NCI-H748 treated with DMSO at 0.1 percent for 48 hours (cell line): ENCODE measurements at regions not wholly inside any gene's neighbourhood (a gene's known extent, or its start where the extent isn't known, plus 50 kb on each side); places are given as distances from the start of the nearest gene placed in this dataset.
"Not testable (repeated sequence)": the region's sequence is repeated elsewhere in the genome, so short reads cannot be mapped to it uniquely, and the experiment has no call there.

Source experiments
- DNase-seq: peaks from one replicate; lab custom pipeline; 2025; lab: John Stamatoyannopoulos, UW

DNA sequence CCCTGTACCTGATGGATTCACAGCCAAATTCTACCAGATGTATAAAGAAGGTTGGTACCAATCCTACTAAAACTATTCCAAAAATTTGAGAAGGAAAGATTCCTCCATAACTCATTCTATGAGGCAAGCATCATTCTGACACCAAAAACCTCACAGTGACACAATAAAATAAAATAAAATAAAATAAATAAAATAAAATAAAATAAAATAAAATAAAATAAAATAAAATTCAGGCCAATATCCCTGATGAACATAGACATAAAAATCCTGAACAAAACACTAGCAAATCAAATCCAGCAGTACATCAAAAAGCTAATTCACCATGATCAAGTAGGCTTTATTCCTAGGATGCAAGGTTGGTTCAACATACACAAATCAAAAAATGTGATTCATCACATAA, 108.1 kb downstream of the PROX1 start:
- not testable (repeated sequence) for DNase-seq

DNA sequence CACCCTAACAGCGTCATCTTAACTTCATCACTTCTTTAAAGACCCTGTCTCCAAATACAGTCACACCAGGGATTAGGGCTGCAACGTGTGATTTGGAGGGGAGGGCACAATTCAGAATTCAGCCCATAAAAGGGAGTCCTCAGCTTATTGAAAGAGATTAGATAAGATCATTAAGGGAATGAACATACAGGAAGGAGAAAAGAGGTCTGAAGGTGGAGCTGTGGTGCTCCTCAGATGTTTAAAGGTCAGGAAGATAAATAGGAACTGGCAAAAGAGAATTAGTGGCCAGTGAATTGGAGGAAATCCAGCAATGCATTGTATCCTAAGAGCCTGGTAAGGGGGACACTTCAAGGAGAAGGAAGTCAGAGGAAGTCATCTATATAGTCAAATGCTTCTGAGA, 113.5 kb downstream of the PROX1 start:
- DNase-seq = no peak

DNA sequence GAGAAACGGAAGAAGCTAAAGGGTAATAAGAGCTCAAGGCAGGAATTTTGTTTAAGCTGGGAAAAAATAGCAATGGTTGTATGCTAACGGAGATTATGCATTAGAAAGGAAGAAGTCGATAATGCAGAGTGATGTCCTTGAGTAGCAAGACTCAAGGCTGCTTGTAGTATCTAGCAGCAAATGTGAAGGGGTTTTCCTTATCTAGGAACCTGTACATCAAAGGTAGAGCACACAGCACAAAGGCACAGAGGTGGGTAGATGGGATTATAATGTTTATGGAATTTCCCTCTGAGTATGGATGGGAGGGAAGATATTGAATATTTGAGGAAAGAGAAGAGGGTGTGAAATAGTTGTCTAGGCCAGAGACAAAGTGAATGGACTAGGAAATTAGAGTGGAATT, 114.1 kb downstream of the PROX1 start:
- no peak for DNase-seq

DNA sequence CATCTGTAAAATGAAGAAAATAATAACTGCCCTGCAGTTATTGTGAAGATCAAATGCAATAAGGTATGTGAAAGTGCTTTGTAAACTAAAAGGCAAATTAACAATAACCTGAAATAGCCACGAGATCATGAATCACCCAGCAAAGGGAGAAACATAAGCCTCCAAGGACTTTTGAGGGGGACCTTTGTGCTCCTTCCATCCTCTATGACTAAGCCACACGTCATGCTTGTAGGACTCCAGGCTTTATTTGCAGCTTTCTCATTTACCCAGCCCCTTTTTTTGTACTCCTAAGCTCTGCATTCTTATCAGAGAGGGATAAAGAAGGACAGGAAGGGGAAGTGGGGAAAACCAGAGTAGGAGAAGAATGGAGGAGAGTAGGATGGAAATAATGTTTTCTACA, 115.1 kb downstream of the PROX1 start:
- no peak for DNase-seq

DNA sequence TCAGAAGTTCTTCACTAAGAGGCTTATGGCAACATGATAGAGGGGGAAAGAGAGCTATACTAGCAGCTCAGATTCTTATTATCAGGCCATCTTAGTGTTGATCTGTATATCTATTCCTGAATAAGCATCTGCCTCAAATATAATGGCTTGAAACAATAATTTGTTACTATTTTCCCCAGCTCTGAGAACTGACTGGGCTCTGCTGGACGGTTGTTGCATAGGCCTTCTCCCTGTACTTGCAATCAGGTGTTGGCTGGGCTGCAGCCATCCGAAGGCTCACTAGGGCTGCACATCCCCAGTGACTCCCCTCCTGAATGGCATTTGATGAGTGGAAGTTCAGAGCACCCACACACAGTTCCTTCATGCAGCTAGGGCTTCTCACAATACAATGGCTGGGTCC, 116.0 kb downstream of the PROX1 start:
- DNase-seq = no peak

DNA sequence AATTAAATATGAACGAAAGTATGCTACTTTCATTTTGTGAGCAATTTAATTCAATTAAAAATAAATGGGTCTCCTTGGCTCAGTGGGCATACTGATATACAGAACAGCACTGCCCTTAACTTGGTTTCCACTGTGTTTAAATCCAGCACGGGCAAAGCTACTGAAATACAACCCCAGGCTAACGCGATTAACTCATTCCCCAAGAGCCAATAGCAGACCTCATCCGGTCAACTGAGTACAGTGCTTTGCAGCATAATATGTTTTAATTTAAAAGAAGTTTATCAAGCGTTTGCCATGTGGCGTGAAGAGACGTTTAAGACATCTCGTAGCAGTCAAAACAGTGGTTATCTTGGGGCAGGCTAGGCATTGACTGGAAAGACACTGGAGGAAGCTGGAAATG, 118.6 kb downstream of the PROX1 start:
- no peak for DNase-seq

DNA sequence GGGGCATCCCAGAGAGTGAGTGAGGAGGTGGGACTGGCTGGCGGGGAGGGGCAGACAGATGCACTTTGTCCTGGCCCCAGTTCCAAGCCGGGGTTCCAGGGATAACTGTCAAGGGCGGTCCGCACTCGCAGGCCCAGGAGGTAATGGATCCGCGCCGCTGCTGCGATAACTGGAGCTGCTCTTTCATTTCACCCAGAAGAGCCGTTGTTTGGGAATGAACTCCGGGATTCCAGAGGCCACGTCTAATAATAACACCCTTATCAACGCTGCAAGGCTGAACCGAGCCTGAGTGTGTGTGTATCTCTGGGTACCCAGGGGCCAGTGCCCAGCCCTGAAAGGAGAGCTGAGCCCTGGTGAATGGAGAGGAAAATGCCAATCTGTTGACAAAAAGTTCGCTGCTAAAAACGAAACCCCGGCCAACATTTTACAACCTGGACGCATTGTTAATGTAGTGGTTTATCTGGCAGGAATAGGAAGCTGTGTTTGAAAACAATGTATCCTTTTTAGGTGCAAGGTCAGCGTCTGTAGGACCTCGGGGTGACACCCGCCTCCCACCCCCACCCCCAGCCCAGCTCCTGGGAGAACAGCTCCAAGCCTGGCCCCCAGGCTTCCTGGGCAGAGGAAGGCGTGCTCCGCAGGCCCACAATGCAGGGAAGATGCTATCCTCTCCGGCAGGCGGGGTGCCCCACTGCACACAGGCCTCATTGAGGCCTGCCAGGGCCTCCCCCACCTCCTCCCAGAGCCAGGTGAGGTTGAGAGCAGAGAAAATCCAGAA, 119.7 kb downstream of the PROX1 start:
- DNase-seq = no peak

DNA sequence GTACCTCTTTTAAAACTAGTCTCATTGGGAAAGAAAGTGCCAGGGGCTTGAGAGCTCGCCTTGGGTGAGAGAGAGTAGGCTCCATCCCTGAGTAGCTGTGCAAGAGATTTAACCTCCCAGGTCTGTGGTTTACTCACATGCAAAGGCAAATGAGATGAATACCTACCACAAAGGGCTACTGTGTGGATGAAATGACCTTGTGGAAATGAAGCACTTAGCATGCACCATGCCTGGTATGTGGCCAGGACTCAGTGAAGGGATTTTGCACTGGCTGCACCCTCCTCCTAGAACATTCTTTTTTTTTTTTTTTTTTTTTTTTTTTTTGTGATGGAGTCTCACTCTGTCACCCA, 120.3 kb downstream of the PROX1 start:
- DNase-seq = no peak

DNA sequence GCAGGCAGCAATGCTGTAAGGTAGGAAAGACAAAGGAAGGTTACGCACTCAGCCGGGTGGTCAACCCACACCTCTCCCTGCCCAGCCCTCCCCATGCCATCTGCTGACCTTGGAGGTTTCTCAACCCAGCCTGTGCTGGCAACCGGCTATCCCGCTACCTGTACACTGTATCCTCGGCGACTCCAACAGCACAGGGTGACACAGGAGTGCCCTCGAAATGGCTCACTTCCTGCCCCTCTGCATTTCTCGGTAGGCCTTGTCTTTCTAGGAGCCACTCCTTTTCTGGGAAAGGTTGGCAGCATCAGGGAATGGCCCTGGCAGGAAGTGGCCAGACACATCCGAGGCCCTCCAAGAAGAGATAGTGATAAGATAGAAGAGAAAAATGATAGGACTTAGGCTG, 124.0 kb downstream of the PROX1 start:
- DNase-seq = no peak

DNA sequence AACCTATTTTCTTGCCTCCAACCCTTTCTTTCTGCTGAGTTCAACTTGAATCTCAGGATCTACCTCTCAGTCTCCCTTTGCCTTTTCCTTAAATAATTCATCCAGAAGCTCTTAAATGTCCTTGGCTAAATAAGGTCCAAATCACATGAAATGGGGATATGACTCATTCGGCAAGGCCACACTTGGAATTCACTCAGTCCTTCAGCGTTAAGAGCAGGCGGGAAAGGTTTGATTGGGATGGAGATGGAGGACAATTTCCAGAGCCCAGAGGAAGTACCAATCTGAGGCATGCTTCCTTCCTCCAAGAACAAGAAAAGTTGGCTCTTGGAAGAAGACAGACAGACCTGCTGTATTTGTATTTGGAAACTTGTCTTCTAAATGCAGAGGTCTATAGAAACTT, 128.5 kb downstream of the PROX1 start:
- DNase-seq = no peak

DNA sequence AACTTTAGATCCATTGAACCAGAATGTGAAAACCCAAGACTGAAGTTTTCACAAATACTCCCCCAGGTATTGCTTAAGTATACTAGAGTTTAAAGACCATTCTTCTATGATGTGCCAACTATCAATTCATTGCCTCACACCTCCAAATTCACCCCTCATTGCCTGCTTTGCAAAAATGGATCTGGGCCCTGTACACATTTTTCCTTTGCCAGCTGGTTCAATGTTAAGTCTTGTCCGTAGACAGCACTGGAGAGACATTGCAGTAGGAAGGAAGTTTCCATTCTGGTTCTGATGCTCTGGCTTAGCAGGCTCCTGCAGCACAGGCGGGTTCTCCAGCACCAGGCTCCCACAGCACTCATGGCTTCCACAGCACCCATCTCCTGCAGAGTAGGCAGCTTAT, 130.0 kb downstream of the PROX1 start:
- DNase-seq = no peak

DNA sequence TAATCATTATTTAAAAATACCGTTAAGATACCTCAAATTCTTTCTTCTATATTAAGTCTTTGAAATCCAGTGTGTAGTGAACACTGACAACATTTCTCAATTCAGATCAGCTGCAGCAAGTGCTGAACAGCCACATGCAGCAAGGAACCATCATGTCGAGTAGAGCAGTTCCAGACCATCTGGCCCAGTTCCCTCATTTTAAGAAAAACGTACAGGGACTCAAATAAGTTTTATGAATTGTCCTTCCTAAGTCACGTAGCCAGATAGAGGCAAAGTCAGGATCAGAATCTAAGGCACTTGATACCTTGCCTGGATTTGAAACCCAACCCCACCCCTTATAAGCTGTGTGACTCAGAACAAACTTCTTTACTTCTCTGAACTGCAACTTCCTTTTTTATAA, 132.4 kb downstream of the PROX1 start:
- no peak for DNase-seq

DNA sequence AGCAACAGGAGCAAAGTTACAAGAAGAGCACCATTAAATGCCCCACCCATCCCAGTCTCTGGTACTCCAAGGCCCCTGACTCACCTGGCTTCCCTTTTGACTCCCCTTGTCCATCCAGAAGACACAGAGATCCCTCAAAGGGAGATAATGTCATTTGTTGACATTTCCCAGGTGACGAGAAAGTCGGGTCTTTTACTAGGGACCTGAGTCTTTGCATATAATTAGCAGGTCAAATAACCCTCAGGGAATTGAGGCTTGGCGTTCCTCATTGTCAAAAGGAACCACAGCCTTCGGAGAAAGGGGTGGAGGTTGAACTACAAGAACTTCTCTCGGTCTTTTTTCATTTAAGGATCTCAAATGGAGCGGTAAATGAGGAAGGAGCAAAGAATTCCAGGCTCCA, 133.2 kb downstream of the PROX1 start:
- no peak for DNase-seq

DNA sequence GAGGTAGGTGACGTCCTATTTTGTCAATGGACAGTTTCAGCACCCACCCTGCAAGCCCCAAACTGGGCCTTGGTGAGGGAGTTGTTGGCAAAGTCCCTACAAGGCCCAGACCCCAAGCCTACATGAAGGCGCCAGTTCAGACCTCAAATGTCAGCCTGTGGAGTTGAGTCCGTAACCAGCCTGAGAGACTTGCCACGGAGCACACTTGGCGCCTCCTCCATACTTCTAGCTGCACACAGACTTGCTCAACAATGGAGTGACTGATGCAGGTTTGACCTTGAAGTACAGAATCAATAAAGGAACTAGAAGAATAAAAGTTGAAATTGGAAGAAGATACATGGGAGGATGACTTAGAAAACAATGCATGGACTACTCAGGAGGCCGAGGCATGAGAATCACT, 134.3 kb downstream of the PROX1 start:
- no peak for DNase-seq

DNA sequence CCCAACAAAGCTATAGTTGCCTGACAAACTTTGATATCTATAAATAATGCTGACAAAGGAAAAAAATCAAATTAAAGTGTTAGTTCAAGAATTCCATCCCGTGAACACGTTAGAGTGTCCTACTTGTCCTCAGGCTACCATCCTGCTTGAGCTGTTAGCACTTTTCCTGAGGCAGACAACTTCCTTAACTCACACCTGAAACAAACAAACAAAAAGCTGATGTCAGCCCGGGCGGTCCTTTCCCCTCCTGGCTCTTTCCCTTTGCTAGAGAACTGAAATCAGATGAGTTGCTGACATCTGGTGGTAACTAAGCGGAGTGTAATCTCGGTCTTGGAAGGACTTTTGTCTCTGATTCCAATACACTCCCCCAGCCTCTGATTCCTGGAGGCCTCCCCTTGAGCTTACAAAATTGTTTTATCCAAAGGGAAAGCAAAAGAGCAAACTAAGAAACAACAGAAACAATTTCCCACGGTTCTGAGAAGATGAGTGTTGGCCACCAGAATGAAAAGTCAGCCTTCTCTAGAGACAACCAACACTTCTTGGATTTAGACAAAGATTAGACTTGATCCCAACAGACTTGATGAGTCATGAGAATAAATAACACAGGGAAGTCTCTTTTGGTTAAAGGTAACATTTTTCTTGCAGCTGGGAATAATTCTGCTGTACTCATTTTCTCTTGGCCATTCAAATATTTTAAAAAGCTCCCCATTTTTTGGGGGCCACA, 135.4 kb downstream of the PROX1 start:
- DNase-seq = peak; percentile 57

DNA sequence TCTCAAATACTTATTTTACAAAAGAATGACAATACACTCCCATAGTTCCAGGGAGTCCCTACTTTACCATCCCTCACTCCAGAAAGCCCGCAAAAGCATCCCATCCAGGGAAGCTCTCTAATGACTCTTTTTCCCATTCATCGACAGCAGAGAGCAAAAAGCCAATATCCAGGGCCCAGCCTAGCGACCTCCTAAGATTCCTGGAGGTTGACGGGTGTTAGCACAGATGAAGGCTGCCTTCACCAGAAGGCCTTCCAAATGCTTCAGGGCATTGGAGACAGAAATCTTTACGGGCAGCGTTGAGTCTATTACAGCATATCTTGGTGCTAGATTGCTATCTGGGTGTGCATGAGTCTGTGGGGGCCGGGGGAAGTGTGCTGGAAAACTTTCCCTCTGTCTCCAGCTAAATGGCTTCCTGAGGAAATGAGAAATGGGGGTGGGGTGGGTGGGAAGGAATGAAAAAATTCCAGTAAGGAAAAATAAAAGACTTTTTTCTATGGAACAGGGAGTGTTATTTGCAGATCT, 136.6 kb downstream of the PROX1 start:
- DNase-seq = no peak

DNA sequence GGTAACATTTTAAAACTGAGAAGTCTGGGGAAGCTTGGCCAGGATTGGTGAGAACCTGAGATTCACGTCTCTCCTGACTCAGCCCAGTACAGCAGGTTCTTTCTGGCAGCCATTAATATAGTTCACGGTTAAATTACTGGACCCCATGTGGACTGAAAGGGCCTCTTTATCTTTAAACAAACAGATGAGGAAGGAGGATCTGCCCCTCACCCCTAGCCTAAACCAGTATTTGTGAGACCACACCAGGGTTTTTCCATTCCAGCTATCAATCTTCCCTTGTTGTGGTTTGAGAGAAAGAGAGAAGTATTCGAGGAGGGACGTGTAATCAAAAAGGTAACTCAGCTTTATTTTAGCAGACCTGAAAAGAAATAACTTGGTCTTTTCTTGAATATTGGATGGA, 137.1 kb downstream of the PROX1 start:
- no peak for DNase-seq

DNA sequence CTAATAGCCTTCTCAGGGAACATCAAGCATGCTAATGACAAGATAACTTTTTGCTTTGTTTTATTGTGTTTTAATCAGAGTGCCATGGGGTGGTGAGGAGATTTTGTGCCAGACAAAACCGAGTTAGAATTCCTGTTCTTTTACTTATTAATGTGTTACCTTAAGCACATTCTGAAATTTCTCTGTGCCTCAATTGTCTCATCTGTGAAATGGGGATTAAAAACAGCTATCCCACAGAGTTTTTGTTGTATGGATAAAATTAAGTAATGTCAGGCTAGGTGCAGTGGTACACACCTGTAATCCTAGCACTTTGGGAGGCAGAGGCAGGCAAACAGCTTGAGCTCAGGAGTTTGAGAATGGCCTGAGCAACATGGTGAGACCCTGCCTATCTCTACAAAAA, 138.0 kb downstream of the PROX1 start:
- no peak for DNase-seq

DNA sequence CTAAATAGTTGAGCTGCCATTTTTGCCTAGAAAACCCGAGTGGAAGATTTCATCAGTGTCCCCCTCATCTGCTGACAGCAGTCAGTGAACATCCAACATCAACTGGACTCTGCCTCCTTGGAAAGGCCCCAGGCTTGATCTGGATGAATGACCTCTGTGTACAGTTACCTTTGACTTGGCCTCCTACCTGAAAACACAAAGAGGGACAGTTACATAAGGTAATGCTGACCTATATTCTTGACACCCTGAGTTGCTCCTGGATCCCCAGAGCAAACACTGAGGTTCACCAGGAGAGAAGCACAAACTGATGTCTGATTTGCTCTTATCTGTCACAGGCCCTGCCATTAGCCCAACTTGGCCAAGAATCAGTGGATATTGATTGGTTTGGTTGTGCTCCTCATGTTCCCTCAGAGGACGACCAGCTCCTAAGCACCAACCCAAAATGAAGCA, 138.9 kb downstream of the PROX1 start:
- no peak for DNase-seq

DNA sequence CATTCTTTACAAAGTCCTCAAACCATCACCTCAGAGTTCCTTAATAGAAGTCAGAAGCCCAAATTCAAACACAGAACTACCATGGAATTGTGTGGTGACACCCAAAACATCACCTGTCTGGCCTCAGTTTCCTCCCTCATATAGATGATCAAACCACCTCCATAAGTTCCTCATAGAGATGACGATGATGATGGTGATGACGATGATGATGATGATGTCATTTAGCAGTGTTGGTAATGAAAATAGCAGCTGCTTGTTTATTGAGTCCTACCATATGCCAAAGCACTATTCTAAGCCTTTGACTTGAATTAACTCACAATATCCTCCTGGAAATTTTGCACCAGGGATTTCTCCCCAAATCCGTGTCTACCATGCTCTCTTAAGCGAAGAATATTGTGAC, 139.9 kb downstream of the PROX1 start:
- no peak for DNase-seq

DNA sequence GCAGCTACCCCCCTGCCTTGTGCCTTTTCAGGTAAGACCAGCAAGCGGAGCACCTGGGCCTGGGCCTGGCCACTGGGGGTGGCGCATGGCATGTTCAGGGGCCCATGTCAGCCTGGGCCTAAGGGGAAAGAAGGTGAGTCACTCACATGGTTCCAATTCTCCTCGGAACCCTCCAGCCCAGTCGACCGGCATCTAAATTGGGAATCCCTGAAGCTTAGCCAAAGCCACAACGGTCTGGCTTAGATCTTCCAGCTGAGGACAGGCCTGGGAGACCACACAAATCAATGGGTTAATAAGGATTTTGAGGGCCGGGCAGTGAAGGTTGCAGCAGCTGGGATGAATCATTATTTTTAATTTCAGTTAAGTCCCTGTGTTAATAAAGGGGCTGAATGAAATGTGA, 145.1 kb upstream of the SMYD2 start:
- DNase-seq = no peak

DNA sequence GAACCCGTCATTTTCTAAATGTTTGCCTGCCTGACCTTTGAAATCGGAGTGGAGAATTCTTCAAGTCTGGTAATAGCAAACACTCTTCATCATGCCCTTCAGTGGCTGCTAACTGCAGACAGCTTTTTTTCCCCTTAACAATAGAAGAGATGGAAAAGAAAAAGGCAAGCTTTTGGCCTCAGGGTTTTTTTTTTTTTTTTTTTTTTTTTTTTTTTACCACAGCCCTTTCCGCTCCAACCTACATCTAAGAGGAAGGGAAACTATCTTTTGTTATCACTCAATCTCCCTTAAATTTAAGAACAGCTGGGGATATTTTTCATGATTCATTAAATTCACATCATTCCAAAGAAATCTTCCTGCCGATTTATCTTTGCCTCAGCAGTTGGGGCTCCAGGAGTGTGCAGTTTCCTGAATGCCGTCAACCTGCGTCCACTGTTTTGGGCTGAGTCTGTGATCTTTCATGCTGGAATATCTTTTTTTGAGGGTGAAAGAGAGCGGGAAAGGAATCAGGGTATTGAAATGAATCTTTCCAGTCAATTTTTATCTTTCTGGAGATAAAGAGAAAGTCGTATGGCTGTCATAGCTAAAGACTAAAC, 144.5 kb upstream of the SMYD2 start:
- DNase-seq = no peak

DNA sequence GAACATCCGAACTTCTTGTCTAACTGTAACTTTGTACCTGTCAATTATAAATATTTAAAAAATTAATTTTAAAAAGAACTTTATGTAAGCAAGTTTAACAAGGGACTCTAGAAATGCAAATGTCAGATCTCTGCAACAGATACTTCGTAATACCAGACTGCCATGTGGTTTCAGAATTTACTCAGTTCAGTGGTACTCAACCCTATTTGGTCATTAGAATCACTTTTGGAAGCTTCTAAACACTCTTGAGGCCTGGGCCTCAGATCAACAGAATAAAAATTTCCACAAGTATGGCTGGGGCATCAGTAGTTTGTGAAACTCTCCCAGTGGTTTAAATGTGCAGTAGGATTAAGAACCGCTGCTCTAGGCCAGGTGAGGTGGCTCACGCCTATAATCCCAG, 139.5 kb upstream of the SMYD2 start:
- no peak for DNase-seq
